SK-N-SH (cell line): ENCODE measurements at regions not wholly inside any gene's neighbourhood (a gene's known extent, or its start where the extent isn't known, plus 50 kb on each side); places are given as distances from the start of the nearest gene placed in this dataset.
"Not testable (repeated sequence)": the region's sequence is repeated elsewhere in the genome, so short reads cannot be mapped to it uniquely, and the experiment has no call there.

Experiments used
- CTCF ChIA-PET: fragments of 300-600, 350-600 bp; formaldehyde crosslinking; extraction: SDS; loops from one replicate; lab custom pipeline; 2021; lab: Yijun Ruan, JAX
- POLR2A ChIA-PET: fragments of 350-600 bp; sonication (Branson Sonifier 250); formaldehyde crosslinking; extraction: SDS; loops from one replicate; lab custom pipeline; 2020; ENCODE audit warnings: antibody characterized with exemption, inconsistent platforms; lab: Yijun Ruan, JAX
- DNase-seq: peaks from one replicate; pipeline ENCODE4 v3.0.0; 2012
- H2AFZ ChIP-seq: fragments of 200-600 bp; sonication (generic); 2 replicates; pipeline ENCODE4 v1.8.1; 2016; ENCODE audit warnings: antibody characterized with exemption, mild to moderate bottlenecking, low read depth
- H3F3A ChIP-seq: fragments of 200-600 bp; sonication (generic); replicated peaks from 2 replicates; pipeline ENCODE3; 2016; ENCODE audit warnings: antibody characterized with exemption, mild to moderate bottlenecking; ENCODE audit not compliant: insufficient read depth
- H3K27ac ChIP-seq, 2 experiments: fragments of 200-500 bp in 1 of 2; fragments of 200-600 bp in 1 of 2; sonication (Bioruptor generic) in 1 of 2; sonication (generic), shearing (Covaris generic) in 1 of 2; 2 replicates each; pipeline versions ENCODE4 v1.5.1 to v1.6.1; 2014 to 2016; ENCODE audit warnings: low read depth in 2 of 2, inconsistent platforms in 1 of 2, low read length in 1 of 2, mild to moderate bottlenecking in 1 of 2, mixed read lengths in 1 of 2
- H3K27me3 ChIP-seq: fragments of 200-600 bp; sonication (generic), shearing (Covaris generic); 2 replicates; pipeline ENCODE4 v1.6.1; 2016; ENCODE audit warnings: mixed run types; ENCODE audit not compliant: insufficient read depth
- H3K36me3 ChIP-seq, 2 experiments: fragments of 200-500 bp in 1 of 2; fragments of 200-600 bp in 1 of 2; sonication (Bioruptor generic) in 1 of 2; sonication (generic) in 1 of 2; replicated peaks in 1 of 2; 2 replicates each; pipeline versions ENCODE3 to v1.5.1; 2014 to 2016; ENCODE audit warnings: low read length in 1 of 2, mild to moderate bottlenecking in 1 of 2; ENCODE audit not compliant: insufficient read depth in 2 of 2, control insufficient read depth in 1 of 2
- H3K4me1 ChIP-seq, 2 experiments: fragments of 200-500 bp in 1 of 2; fragments of 200-600 bp in 1 of 2; sonication (Bioruptor generic) in 1 of 2; sonication (generic), shearing (Covaris generic) in 1 of 2; 2 replicates each; pipeline versions ENCODE4 v1.5.1 to v1.6.1; 2014 to 2016; ENCODE audit warnings: low read depth in 1 of 2, low read length in 1 of 2, mixed run types in 1 of 2; ENCODE audit not compliant: insufficient read depth in 2 of 2, control insufficient read depth in 1 of 2
- H3K4me2 ChIP-seq: fragments of 200-600 bp; sonication (generic), shearing (Covaris generic); 2 replicates; pipeline ENCODE4 v1.6.1; 2017; ENCODE audit warnings: mixed run types
- H3K4me3 ChIP-seq, 2 experiments: fragments of 200-500 bp in 1 of 2; fragments of 200-600 bp in 1 of 2; sonication (Bioruptor generic) in 1 of 2; sonication (generic), shearing (Covaris generic) in 1 of 2; 2 replicates each; pipeline versions ENCODE4 v1.5.1 to v1.8.1; 2014 to 2016; ENCODE audit warnings: low read depth in 2 of 2, inconsistent platforms in 1 of 2, low read length in 1 of 2, mild to moderate bottlenecking in 1 of 2, mixed read lengths in 1 of 2, moderate library complexity in 1 of 2
- H3K79me2 ChIP-seq: fragments of 200-600 bp; sonication (generic); 2 replicates; pipeline ENCODE4 v1.8.1; 2017; ENCODE audit warnings: mild to moderate bottlenecking; ENCODE audit not compliant: insufficient read depth
- H3K9ac ChIP-seq: fragments of 200-600 bp; sonication (generic); 2 replicates; pipeline ENCODE4 v1.6.1; 2017; ENCODE audit warnings: mixed run types
- H3K9me2 ChIP-seq: fragments of 200-600 bp; sonication (generic); 2 replicates; pipeline ENCODE4 v1.6.1; 2017; ENCODE audit warnings: mixed run types
- H3K9me3 ChIP-seq: fragments of 200-600 bp; sonication (generic); 2 replicates; pipeline ENCODE4 v1.6.1; 2017; ENCODE audit warnings: mixed run types, mild to moderate bottlenecking, moderate library complexity
- H4K20me1 ChIP-seq: fragments of 200-600 bp; sonication (generic); 2 replicates; pipeline ENCODE4 v1.6.1; 2017; ENCODE audit warnings: mild to moderate bottlenecking, mixed run types; ENCODE audit not compliant: insufficient read depth
- CHD2 ChIP-seq: fragments of 150-350 bp; IDR thresholded peaks from 2 replicates; pipeline ENCODE4 v1.6.1; 2018; ENCODE audit warnings: low read length; ENCODE audit not compliant: partially characterized antibody
- EP300 ChIP-seq, 2 experiments: IDR thresholded peaks; 2 replicates each; pipeline versions ENCODE4 v1.4.0 to v1.6.1; 2012; ENCODE audit warnings: borderline replicate concordance in 1 of 2, low read depth in 1 of 2, low read length in 1 of 2
- GATA2 ChIP-seq: sonication (generic); formaldehyde crosslinking; IDR thresholded peaks from 2 replicates; pipeline ENCODE4 v1.5.0; 2020; ENCODE audit warnings: mild to moderate bottlenecking, missing genetic modification reagents
- MEF2A ChIP-seq: IDR thresholded peaks from 2 replicates; pipeline ENCODE4 v1.4.0; 2012; ENCODE audit warnings: low read depth, borderline replicate concordance
- NRF1 ChIP-seq: IDR thresholded peaks from 2 replicates; pipeline ENCODE4 v1.6.1; 2012; ENCODE audit warnings: low read depth, mild to moderate bottlenecking, low read length
- RCOR1 ChIP-seq: fragments of 150-350 bp; IDR thresholded peaks from 2 replicates; pipeline ENCODE4 v1.6.1; 2017; ENCODE audit warnings: antibody characterized with exemption, low read length
- REST ChIP-seq: IDR thresholded peaks from 2 replicates; pipeline ENCODE4 v1.6.1; 2012; ENCODE audit warnings: mild to moderate bottlenecking, low read depth, low read length, moderate library complexity
- RXRA ChIP-seq: IDR thresholded peaks from 2 replicates; pipeline ENCODE4 v1.4.0; 2012; ENCODE audit warnings: low read depth, mild to moderate bottlenecking, borderline replicate concordance
- WGBS: methylation state at CpG from one replicate; pipeline ENCODE4 v1.1.6; 2017; ENCODE audit warnings: low lambda C conversion rate; 5-methylcytosine and 5-hydroxymethylcytosine counted together

GRCh38 chr5:17374973-17375742 lies 122.9 kb upstream of the TAF11L2 start:
- Histone ChIP-seq H3K9me2 (no peaks in the 10 kb centered on the region), H3K9ac (no peak overlapping the region), H3K27me3 (no peaks in the 10 kb centered on the region; the same call in 1 of the 2 replicates), H3K4me3 (no peak overlapping the region), H3F3A (no peaks in the 10 kb centered on the region), H3K27ac (no peak overlapping the region; a peak in 1 of 4 replicates), H3K4me1 (peaks cover 8 to 15% of the 10 kb centered on the region in 2 experiments; a peak in 3 of 4 replicates), H3K79me2 (no peaks in the 10 kb centered on the region), H2AFZ (no peak overlapping the region), H4K20me1 (no peaks in the 10 kb centered on the region), H3K36me3 (no peaks in the 10 kb centered on the region), H3K9me3 (no peaks in the 10 kb centered on the region), H3K4me2 (no peak overlapping the region)
- ChIA-PET CTCF (interaction anchor here (1.1 to 1.3 kb wide), 2 partner anchors 15 to 159 kb away, joined by 3 read pairs; no protein-coding TSS in a partner anchor), POLR2A (no interaction called here)
- TF ChIP-seq GATA2 (CRISPR knock-in tag) (peak; percentile 49; the same call in 1 of the 2 replicates), EP300 (IDR thresholded peaks at IDR 0.05; ENCODE audit: borderline replicate concordance in 1 of 2, low read depth in 1 of 2, low read length in 1 of 2) (peak in 1 of 2 experiments; percentile 44; a peak in 1 of 4 replicates), NRF1 (no peak), RCOR1 (no peak), CHD2 (no peak), REST (no peak), RXRA (no peak), MEF2A (no peak)
- DNase-seq, result peak; percentile 49
- 17% methylated on average over 10 of the region's 10 CpGs for WGBS

GRCh38 chr5:17375886-17376285 lies 122.1 kb upstream of the TAF11L2 start:
- DNase-seq, H4K20me1 ChIP-seq, POLR2A ChIA-PET, H3K27me3 ChIP-seq, H3K9ac ChIP-seq, H3K4me3 ChIP-seq, H3K9me2 ChIP-seq, H3F3A ChIP-seq, H3K27ac ChIP-seq, H3K36me3 ChIP-seq, H3K79me2 ChIP-seq, CTCF ChIA-PET, H3K4me2 ChIP-seq, H2AFZ ChIP-seq, H3K9me3 ChIP-seq: not testable (repeated sequence)
- 89% methylated on average over 2 of the region's 2 CpGs for WGBS
- peaks cover 8 to 23% of the 10 kb centered on the region in 2 experiments; a peak in 3 of 4 replicates for H3K4me1 ChIP-seq
